GM19395 (cell line): ENCODE measurements at regions not wholly inside any gene's neighbourhood (a gene's known extent, or its start where the extent isn't known, plus 50 kb on each side); places are given as distances from the start of the nearest gene placed in this dataset.
"Not testable (repeated sequence)": the region's sequence is repeated elsewhere in the genome, so short reads cannot be mapped to it uniquely, and the experiment has no call there.

Experiments used
- ATAC-seq: cut with Tn5 transposase; IDR thresholded peaks from one replicate; pipeline ENCODE4 v1.9.1; 2021; ENCODE audit warnings: mild to moderate bottlenecking, moderate library complexity; ENCODE audit not compliant: unreplicated experiment

GRCh38 chr14:39563361-39563760, 131.1 kb upstream of the FBXO33 start:
- ATAC-seq = no peak

GRCh38 chr14:39562175-39562574, 129.9 kb upstream of the FBXO33 start:
- ATAC-seq = no peak

GRCh38 chr14:39558525-39558924, 126.3 kb upstream of the FBXO33 start:
- ATAC-seq = no peak

- no peak for ATAC-seq
These were observed 123.5 kb upstream of the FBXO33 start for GRCh38 chr14:39555749-39556148.

- ATAC-seq = no peak
These were observed 122.3 kb upstream of the FBXO33 start for GRCh38 chr14:39554576-39554975.

GRCh38 chr14:39548358-39548757, 116.1 kb upstream of the FBXO33 start:
- ATAC-seq = no peak

- ATAC-seq = no peak
These were observed 115.6 kb upstream of the FBXO33 start for GRCh38 chr14:39547845-39548244.

GRCh38 chr14:39505812-39506211, 73.6 kb upstream of the FBXO33 start:
- no peak for ATAC-seq

- ATAC-seq = no peak
These were observed 68.0 kb upstream of the FBXO33 start for GRCh38 chr14:39500253-39500652.

GRCh38 chr14:39499514-39499913, 67.3 kb upstream of the FBXO33 start:
- no peak for ATAC-seq

- ATAC-seq = not testable (repeated sequence)
These were observed 65.4 kb upstream of the FBXO33 start for GRCh38 chr14:39497677-39498076.

GRCh38 chr14:39492267-39492666, 60.0 kb upstream of the FBXO33 start:
- ATAC-seq = no peak

- no peak for ATAC-seq
These were observed 58.9 kb upstream of the FBXO33 start for GRCh38 chr14:39491134-39491571.

- no peak for ATAC-seq
These were observed 56.4 kb upstream of the FBXO33 start for GRCh38 chr14:39488600-39488999.

- no peak for ATAC-seq
These were observed 51.4 kb upstream of the FBXO33 start for GRCh38 chr14:39483682-39484081.
